SU-DHL-6 (cell line): ENCODE measurements at regions not wholly inside any gene's neighbourhood (a gene's known extent, or its start where the extent isn't known, plus 50 kb on each side); places are given as distances from the start of the nearest gene placed in this dataset.

Source experiments
- H2AFZ ChIP-seq: fragments of 200-600 bp; sonication (generic); 2 replicates; pipeline ENCODE4 v1.6.1; 2014; ENCODE audit warnings: low read depth, mild to moderate bottlenecking, moderate library complexity, mixed read lengths, antibody characterized with exemption, low read length; ENCODE audit not compliant: severe bottlenecking
- H3F3A ChIP-seq: fragments of 200-600 bp; shearing (Covaris generic); 2 replicates; pipeline ENCODE4 v1.6.0; 2016; ENCODE audit warnings: antibody characterized with exemption, mild to moderate bottlenecking; ENCODE audit not compliant: insufficient read depth
- H3K27ac ChIP-seq: fragments of 200-600 bp; sonication (generic); 2 replicates; pipeline ENCODE4 v1.5.1; 2016; ENCODE audit warnings: low read depth, mild to moderate bottlenecking, low read length, moderate library complexity, mixed read lengths
- H3K27me3 ChIP-seq: fragments of 200-600 bp; sonication (generic), shearing (Covaris generic); 2 replicates; pipeline ENCODE4 v1.6.0; 2014; ENCODE audit warnings: mild to moderate bottlenecking, low read length
- H3K36me3 ChIP-seq: fragments of 200-600 bp; sonication (generic); 2 replicates; pipeline ENCODE4 v1.6.1; 2014; ENCODE audit warnings: mild to moderate bottlenecking, low read length, mixed read lengths
- H3K4me2 ChIP-seq: fragments of 300-600, 200-600 bp; shearing (Covaris generic), sonication (generic); 2 replicates; pipeline ENCODE4 v1.6.0; 2014; ENCODE audit warnings: low read length, low read depth, mild to moderate bottlenecking; ENCODE audit not compliant: poor library complexity, severe bottlenecking
- H3K4me3 ChIP-seq: fragments of 200-600 bp; sonication (generic); 2 replicates; pipeline ENCODE4 v1.5.1; 2014; ENCODE audit warnings: antibody characterized with exemption, low read length, mild to moderate bottlenecking, mixed read lengths; ENCODE audit not compliant: insufficient read depth, poor library complexity, severe bottlenecking
- H3K79me2 ChIP-seq: fragments of 200-600 bp; sonication (generic); 2 replicates; pipeline ENCODE4 v1.6.1; 2014; ENCODE audit warnings: mild to moderate bottlenecking, low read length, moderate library complexity; ENCODE audit not compliant: insufficient read depth
- H3K9ac ChIP-seq: fragments of 200-600 bp; sonication (generic); 2 replicates; pipeline ENCODE4 v1.7.0; 2014; ENCODE audit warnings: mild to moderate bottlenecking, low read length
- H3K9me2 ChIP-seq: fragments of 200-600 bp; sonication (generic); replicated peaks from 2 replicates; pipeline ENCODE4 v1.6.1; 2014; ENCODE audit warnings: low read length; ENCODE audit not compliant: insufficient read depth
- H3K9me3 ChIP-seq: fragments of 200-600 bp; sonication (generic); 2 replicates; pipeline ENCODE4 v1.6.1; 2014; ENCODE audit warnings: low read length, mixed read lengths; ENCODE audit not compliant: insufficient read depth
- H4K20me1 ChIP-seq: fragments of 200-600 bp; sonication (generic); 2 replicates; pipeline ENCODE4 v1.6.1; 2014; ENCODE audit warnings: low read depth, mild to moderate bottlenecking, antibody characterized with exemption, low read length, moderate library complexity, mixed read lengths
- EZH2phosphoT487 ChIP-seq: fragments of 200-600 bp; sonication (generic), shearing (Covaris generic); conservative IDR thresholded peaks from 2 replicates; pipeline ENCODE4 v1.6.1; 2018; ENCODE audit warnings: mild to moderate bottlenecking, antibody characterized with exemption, low read length, moderate library complexity, mixed read lengths
- TF ChIP-seq, protein P1 (sequence below): fragments of 200-600 bp; sonication (generic); IDR thresholded peaks from one replicate; pipeline ENCODE4 v1.5.1; 2017; ENCODE audit warnings: antibody characterized with exemption, mild to moderate bottlenecking, low read length, moderate library complexity; ENCODE audit not compliant: insufficient read depth, poor library complexity, severe bottlenecking

DNA sequence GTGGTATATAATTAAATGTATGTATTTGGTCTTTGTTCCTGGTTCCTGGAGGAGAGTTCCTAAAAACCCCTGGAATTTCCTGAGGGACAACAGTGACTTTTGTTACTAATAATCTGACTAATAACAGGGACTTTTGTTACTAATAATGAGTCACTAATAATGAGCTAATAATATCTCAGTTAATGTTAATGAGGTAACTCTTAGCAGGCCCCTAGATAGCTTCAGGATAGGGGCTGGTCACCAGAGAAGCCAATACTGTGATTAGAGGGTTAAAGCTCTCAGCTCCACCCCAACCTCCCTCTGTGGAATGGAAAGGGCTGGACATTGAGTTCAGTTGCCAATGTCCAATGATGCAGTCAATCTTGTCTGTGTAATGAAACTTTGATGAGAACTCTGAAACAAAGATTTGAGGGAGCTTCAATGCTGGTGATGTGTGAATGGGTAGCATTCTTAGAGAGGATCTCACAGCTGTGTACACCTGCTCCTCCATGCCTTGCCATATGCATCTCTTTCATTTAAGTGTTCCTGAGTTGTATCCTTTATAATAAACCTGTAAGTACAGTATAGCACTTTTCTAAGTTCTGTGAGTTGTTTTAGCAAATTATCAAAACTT, 1431.4 kb upstream of the TENM4 start:
- H3K4me3 ChIP-seq: no peak overlapping the region
- no peak overlapping the region for H2AFZ ChIP-seq
- no peak overlapping the region for H3K9ac ChIP-seq
- no peak overlapping the region for H3K27ac ChIP-seq
- H3K27me3 ChIP-seq: no peaks in the 10 kb centered on the region
- H4K20me1 ChIP-seq: no peaks in the 10 kb centered on the region
- no peaks in the 10 kb centered on the region for H3K79me2 ChIP-seq
- H3F3A ChIP-seq: no peaks in the 10 kb centered on the region
- H3K9me3 ChIP-seq: no peaks in the 10 kb centered on the region
- no peak overlapping the region for H3K4me2 ChIP-seq
- TF ChIP-seq, protein P1, sequence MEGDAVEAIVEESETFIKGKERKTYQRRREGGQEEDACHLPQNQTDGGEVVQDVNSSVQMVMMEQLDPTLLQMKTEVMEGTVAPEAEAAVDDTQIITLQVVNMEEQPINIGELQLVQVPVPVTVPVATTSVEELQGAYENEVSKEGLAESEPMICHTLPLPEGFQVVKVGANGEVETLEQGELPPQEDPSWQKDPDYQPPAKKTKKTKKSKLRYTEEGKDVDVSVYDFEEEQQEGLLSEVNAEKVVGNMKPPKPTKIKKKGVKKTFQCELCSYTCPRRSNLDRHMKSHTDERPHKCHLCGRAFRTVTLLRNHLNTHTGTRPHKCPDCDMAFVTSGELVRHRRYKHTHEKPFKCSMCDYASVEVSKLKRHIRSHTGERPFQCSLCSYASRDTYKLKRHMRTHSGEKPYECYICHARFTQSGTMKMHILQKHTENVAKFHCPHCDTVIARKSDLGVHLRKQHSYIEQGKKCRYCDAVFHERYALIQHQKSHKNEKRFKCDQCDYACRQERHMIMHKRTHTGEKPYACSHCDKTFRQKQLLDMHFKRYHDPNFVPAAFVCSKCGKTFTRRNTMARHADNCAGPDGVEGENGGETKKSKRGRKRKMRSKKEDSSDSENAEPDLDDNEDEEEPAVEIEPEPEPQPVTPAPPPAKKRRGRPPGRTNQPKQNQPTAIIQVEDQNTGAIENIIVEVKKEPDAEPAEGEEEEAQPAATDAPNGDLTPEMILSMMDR: no peak
- H3K9me2 ChIP-seq: no peaks in the 10 kb centered on the region
- no peaks in the 10 kb centered on the region for H3K36me3 ChIP-seq

DNA sequence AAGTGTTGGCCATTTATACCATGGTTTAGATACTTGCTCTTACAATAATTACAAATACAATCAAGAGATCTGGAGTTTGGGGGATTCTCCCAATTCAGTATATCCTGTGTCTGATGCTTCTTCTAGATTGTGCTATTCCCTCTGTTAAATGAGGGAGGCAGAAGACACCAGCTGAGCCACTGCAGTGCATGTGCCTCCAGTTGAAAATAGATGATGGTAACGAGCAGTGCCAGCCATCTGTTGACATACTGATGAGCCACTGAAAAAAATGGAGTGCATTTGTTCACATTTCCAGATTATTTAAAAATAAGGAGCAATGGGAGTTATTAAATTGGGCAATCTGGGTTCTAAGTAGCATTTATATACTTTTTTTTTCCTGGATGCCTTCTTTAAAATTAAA, 1428.0 kb upstream of the TENM4 start:
- no peaks in the 10 kb centered on the region for H3K9me3 ChIP-seq
- no peak for TF ChIP-seq EZH2phosphoT487
- TF ChIP-seq, protein P1: no peak
- H3K9me2 ChIP-seq: no peaks in the 10 kb centered on the region
- H3K4me3 ChIP-seq: no peak overlapping the region
- no peak overlapping the region for H3K27ac ChIP-seq
- no peak overlapping the region for H3K9ac ChIP-seq
- no peak overlapping the region for H2AFZ ChIP-seq
- no peak overlapping the region for H3K4me2 ChIP-seq
- no peaks in the 10 kb centered on the region for H3K36me3 ChIP-seq
- no peaks in the 10 kb centered on the region for H3F3A ChIP-seq
- no peaks in the 10 kb centered on the region for H4K20me1 ChIP-seq
- no peaks in the 10 kb centered on the region for H3K79me2 ChIP-seq
- no peaks in the 10 kb centered on the region for H3K27me3 ChIP-seq

DNA sequence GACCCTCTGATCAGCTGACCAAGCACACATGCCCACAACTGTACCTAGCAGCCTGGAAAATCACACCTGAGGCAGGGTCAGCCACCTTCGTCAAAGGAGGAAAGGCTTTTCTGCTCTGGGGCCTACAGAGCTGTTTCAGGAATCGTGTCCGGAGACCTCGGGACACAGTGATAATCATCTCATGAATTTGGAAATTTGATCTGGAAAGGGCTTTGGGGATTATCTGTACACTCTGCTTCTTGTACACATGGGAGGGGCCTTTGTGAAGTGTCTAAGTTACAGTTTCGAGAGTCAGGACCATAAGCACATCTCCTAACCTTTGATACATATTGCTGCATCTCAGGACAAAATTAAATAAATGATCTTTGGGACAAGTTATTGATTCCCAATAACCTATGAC, 1421.2 kb upstream of the TENM4 start:
- no peaks in the 10 kb centered on the region for H3F3A ChIP-seq
- H3K79me2 ChIP-seq: no peaks in the 10 kb centered on the region
- no peaks in the 10 kb centered on the region for H3K36me3 ChIP-seq
- no peaks in the 10 kb centered on the region for H4K20me1 ChIP-seq
- no peak overlapping the region for H2AFZ ChIP-seq
- TF ChIP-seq, protein P1: no peak
- TF ChIP-seq EZH2phosphoT487: no peak
- H3K9me2 ChIP-seq: no peaks in the 10 kb centered on the region
- no peak overlapping the region for H3K4me3 ChIP-seq
- no peaks in the 10 kb centered on the region for H3K27me3 ChIP-seq
- H3K4me2 ChIP-seq: no peak overlapping the region
- H3K9me3 ChIP-seq: no peaks in the 10 kb centered on the region
- H3K27ac ChIP-seq: no peak overlapping the region
- no peak overlapping the region for H3K9ac ChIP-seq
